ENCODE measurements at regions not wholly inside any gene's neighbourhood (a gene's known extent, or its start where the extent isn't known, plus 50 kb on each side); places are given as distances from the start of the nearest gene placed in this dataset.

- no peak for TF ChIP-seq CTCF (IDR thresholded peaks at IDR 0.05)
- no peak for TF ChIP-seq EP300 (IDR thresholded peaks at IDR 0.05)
- no peak for TF ChIP-seq POLR2AphosphoS5 (IDR thresholded peaks at IDR 0.05)
- no peak for TF ChIP-seq POLR2A (IDR thresholded peaks at IDR 0.05; ENCODE audit: low read depth)
Observed at GRCh38 chr5:97851036-97851435, 668.0 kb upstream of the RIOK2 start.
